Keratinocyte (primary cell): ENCODE measurements at regions not wholly inside any gene's neighbourhood (a gene's known extent, or its start where the extent isn't known, plus 50 kb on each side); places are given as distances from the start of the nearest gene placed in this dataset.

Source experiments
- DNase-seq: peaks from one replicate; pipeline ENCODE4 v3.0.0-alpha.2; 2011; ENCODE audit warnings: low read depth, missing footprints, low spot score
- FAIRE-seq: peaks from 2 replicates; lab custom pipeline; 2011; peaks lifted over from hg19 to GRCh38; lab: Jason Lieb, UNC
- H2AFZ ChIP-seq: 2 replicates; pipeline ENCODE4 v1.6.0; 2012; ENCODE audit warnings: low read length, control low read depth, inconsistent platforms; ENCODE audit not compliant: control insufficient read depth
- H3K27ac ChIP-seq: 2 replicates; pipeline ENCODE4 v1.5.1; 2011; ENCODE audit warnings: low read length; ENCODE audit not compliant: control insufficient read depth, insufficient read depth
- H3K27me3 ChIP-seq: 3 replicates; pipeline ENCODE4 v1.6.0; 2011; ENCODE audit warnings: low read length; ENCODE audit not compliant: control insufficient read depth, insufficient read depth; ENCODE audit errors: extremely low read depth
- H3K36me3 ChIP-seq, 2 experiments: 2 replicates in 1 of 2; 3 replicates in 1 of 2; pipeline ENCODE4 v1.5.1; 2011; ENCODE audit warnings: low read length in 2 of 2, mild to moderate bottlenecking in 1 of 2; ENCODE audit not compliant: control insufficient read depth in 2 of 2, insufficient read depth in 2 of 2; ENCODE audit errors: extremely low read depth in 1 of 2
- H3K4me1 ChIP-seq: 3 replicates; pipeline ENCODE4 v1.5.1; 2011; ENCODE audit warnings: low read length; ENCODE audit not compliant: control insufficient read depth, insufficient read depth; ENCODE audit errors: extremely low read depth
- H3K4me2 ChIP-seq: 3 replicates; pipeline ENCODE4 v1.6.0; 2011; ENCODE audit warnings: low read depth, low read length; ENCODE audit not compliant: control insufficient read depth, insufficient read depth; ENCODE audit errors: extremely low read depth
- H3K4me3 ChIP-seq, 3 experiments: fragments of 200-600 bp in 1 of 3; sonication (generic) in 1 of 3; 2 replicates in 2 of 3; 3 replicates in 1 of 3; pipeline ENCODE4 v1.5.1; 2011 to 2016; ENCODE audit warnings: low read length in 3 of 3, mild to moderate bottlenecking in 3 of 3, control low read depth in 2 of 3, inconsistent platforms in 1 of 3, low read depth in 1 of 3, mixed read lengths in 1 of 3, mixed run types in 1 of 3, moderate library complexity in 1 of 3; ENCODE audit not compliant: control insufficient read depth in 2 of 3, insufficient read depth in 2 of 3; ENCODE audit errors: extremely low read depth in 1 of 3
- H3K79me2 ChIP-seq: 2 replicates; pipeline ENCODE4 v1.6.0; 2012; ENCODE audit warnings: low read length; ENCODE audit not compliant: control insufficient read depth, insufficient read depth
- H3K9ac ChIP-seq: 3 replicates; pipeline ENCODE4 v1.6.0; 2011; ENCODE audit warnings: low read length; ENCODE audit not compliant: control insufficient read depth, insufficient read depth; ENCODE audit errors: extremely low read depth
- H3K9me1 ChIP-seq: 3 replicates; pipeline ENCODE4 v1.6.0; 2011; ENCODE audit warnings: low read length; ENCODE audit not compliant: control insufficient read depth, insufficient read depth; ENCODE audit errors: extremely low read depth
- H3K9me3 ChIP-seq: 2 replicates; pipeline ENCODE4 v1.5.1; 2012; ENCODE audit warnings: low read depth, low read length; ENCODE audit not compliant: control insufficient read depth
- H4K20me1 ChIP-seq: 3 replicates; pipeline ENCODE4 v1.6.0; 2011; ENCODE audit warnings: low read length; ENCODE audit not compliant: control insufficient read depth, insufficient read depth; ENCODE audit errors: extremely low read depth
- CTCF ChIP-seq, 3 experiments: IDR thresholded peaks in 1 of 3; conservative IDR thresholded peaks in 1 of 3; optimal IDR thresholded peaks in 1 of 3; 2 replicates in 2 of 3; 3 replicates in 1 of 3; pipeline versions ENCODE3 to v1.5.1; 2011; ENCODE audit warnings: low read length in 3 of 3, mild to moderate bottlenecking in 3 of 3, moderate library complexity in 2 of 3, control low read depth in 1 of 3, inconsistent platforms in 1 of 3; ENCODE audit not compliant: insufficient read depth in 2 of 3; ENCODE audit errors: extremely low read depth in 1 of 3
- EZH2 ChIP-seq: IDR thresholded peaks from one replicate; pipeline ENCODE4 v1.6.1; 2012; ENCODE audit warnings: inconsistent platforms, mild to moderate bottlenecking, low read length, moderate library complexity
- dilution Hi-C: fragments of 300-500 bp; cut with MboI; formaldehyde crosslinking; loops from one replicate; pipeline ENCODE4 v1.7.0; 2020; ENCODE audit warnings: low sequenced_read_pairs; ENCODE audit not compliant: extremely low pct_ligation_motif_present

GRCh38 chr1:5481889-5482288, 510.3 kb downstream of the NPHP4 start:
- DNase-seq (no peak), FAIRE-seq (no peak)
- H3K27ac ChIP-seq = no peak overlapping the region
- no peak overlapping the region for H3K4me3 ChIP-seq
- H4K20me1 ChIP-seq = no peaks in the 10 kb centered on the region
- H3K9me3 ChIP-seq = peaks cover 2% of the 10 kb centered on the region
- H3K36me3 ChIP-seq = no peaks in the 10 kb centered on the region
- no peaks in the 10 kb centered on the region for H3K9me1 ChIP-seq
- H2AFZ ChIP-seq = no peak overlapping the region
- TF ChIP-seq CTCF (optimal IDR thresholded peaks at IDR 0.05 in 1 of 3, IDR thresholded peaks at IDR 0.05 in 1 of 3, conservative IDR thresholded peaks at IDR 0.05 in 1 of 3; ENCODE audit: extremely low read depth in 1 of 3, insufficient read depth in 2 of 3, low read length in 3 of 3) (peak in 1 of 3 experiments; percentile 17), EZH2 (no peak)
- dilution Hi-C loops = no loop called here
- no peak overlapping the region for H3K4me2 ChIP-seq
- no peaks in the 10 kb centered on the region for H3K79me2 ChIP-seq
- no peak overlapping the region for H3K9ac ChIP-seq
- H3K4me1 ChIP-seq = no peaks in the 10 kb centered on the region
- no peaks in the 10 kb centered on the region for H3K27me3 ChIP-seq

- no peak for DNase-seq
- Histone ChIP-seq H3K4me2 (no peak overlapping the region), H3K27ac (no peak overlapping the region), H3K4me3 (no peak overlapping the region), H3K79me2 (no peaks in the 10 kb centered on the region), H3K9me3 (peaks cover 2% of the 10 kb centered on the region), H3K9ac (no peak overlapping the region), H3K36me3 (no peaks in the 10 kb centered on the region), H2AFZ (no peak overlapping the region), H3K27me3 (no peaks in the 10 kb centered on the region), H4K20me1 (no peaks in the 10 kb centered on the region), H3K9me1 (no peaks in the 10 kb centered on the region), H3K4me1 (no peaks in the 10 kb centered on the region)
- FAIRE-seq = no peak
- dilution Hi-C loops = no loop called here
- TF ChIP-seq CTCF (optimal IDR thresholded peaks at IDR 0.05 in 1 of 3, IDR thresholded peaks at IDR 0.05 in 1 of 3, conservative IDR thresholded peaks at IDR 0.05 in 1 of 3; ENCODE audit: extremely low read depth in 1 of 3, insufficient read depth in 2 of 3, low read length in 3 of 3) (no peak), EZH2 (no peak)
Measured at GRCh38 chr1:5480906-5481305, 511.3 kb downstream of the NPHP4 start.
